Mesenchymal stem cell (in vitro differentiated cells and primary cell): ENCODE measurements at regions not wholly inside any gene's neighbourhood (a gene's known extent, or its start where the extent isn't known, plus 50 kb on each side); places are given as distances from the start of the nearest gene placed in this dataset.

ENCODE experiments used
- DNase-seq: peaks from one replicate; pipeline ENCODE4 v3.0.0-alpha.2; 2013
- H2AFZ ChIP-seq: one replicate; pipeline ENCODE4 v1.6.1; 2013; ENCODE audit warnings: low read depth, mild to moderate bottlenecking, control low read depth, inconsistent platforms, low read length, moderate library complexity
- H2AK5ac ChIP-seq: 2 replicates; pipeline ENCODE4 v1.6.1; 2013; ENCODE audit warnings: low read length, moderate library complexity, mild to moderate bottlenecking, inconsistent platforms; ENCODE audit not compliant: severe bottlenecking
- H2BK120ac ChIP-seq: one replicate; pipeline ENCODE4 v1.6.1; 2013; ENCODE audit warnings: low read depth, mild to moderate bottlenecking, inconsistent platforms, low read length, moderate library complexity
- H2BK12ac ChIP-seq, 2 experiments: one replicate each; pipeline ENCODE4 v1.6.1; 2013; ENCODE audit warnings: inconsistent platforms in 2 of 2, low read length in 2 of 2, mild to moderate bottlenecking in 2 of 2, moderate library complexity in 2 of 2, control low read depth in 1 of 2
- H2BK15ac ChIP-seq: one replicate; pipeline ENCODE4 v1.6.1; 2013; ENCODE audit warnings: mild to moderate bottlenecking, low read depth, inconsistent platforms; ENCODE audit not compliant: poor library complexity, severe bottlenecking
- H2BK5ac ChIP-seq: 2 replicates; pipeline ENCODE4 v1.6.1; 2013; ENCODE audit warnings: low read depth, mild to moderate bottlenecking, low read length, control low read depth, inconsistent platforms; ENCODE audit not compliant: poor library complexity, severe bottlenecking
- H3K14ac ChIP-seq, 2 experiments: one replicate each; pipeline ENCODE4 v1.6.1; 2013; ENCODE audit warnings: inconsistent platforms in 2 of 2, low read length in 2 of 2, control low read depth in 1 of 2, mild to moderate bottlenecking in 1 of 2, moderate library complexity in 1 of 2
- H3K18ac ChIP-seq, 2 experiments: one replicate each; pipeline ENCODE4 v1.6.1; 2013; ENCODE audit warnings: inconsistent platforms in 2 of 2, low read length in 2 of 2, control low read depth in 1 of 2, low read depth in 1 of 2, mild to moderate bottlenecking in 1 of 2
- H3K23ac ChIP-seq, 2 experiments: one replicate each; pipeline ENCODE4 v1.6.1; 2013; ENCODE audit warnings: inconsistent platforms in 2 of 2, low read length in 2 of 2, mild to moderate bottlenecking in 2 of 2, moderate library complexity in 2 of 2, control low read depth in 1 of 2
- H3K27ac ChIP-seq: 2 replicates; pipeline ENCODE4 v1.5.1; 2013; ENCODE audit warnings: mild to moderate bottlenecking, moderate library complexity, low read length, control low read depth, inconsistent platforms; ENCODE audit not compliant: poor library complexity, severe bottlenecking
- H3K27me3 ChIP-seq, 2 experiments: 2 replicates each; pipeline versions ENCODE4 v1.6.1 to v1.7.0; 2013; ENCODE audit warnings: low read length in 2 of 2, mild to moderate bottlenecking in 2 of 2, moderate library complexity in 2 of 2, control low read depth in 1 of 2, inconsistent platforms in 1 of 2; ENCODE audit not compliant: control insufficient read depth in 1 of 2, insufficient read depth in 1 of 2
- H3K36me3 ChIP-seq, 2 experiments: 2 replicates each; pipeline versions ENCODE4 v1.6.1 to v1.7.0; 2013; ENCODE audit warnings: low read length in 2 of 2, control low read depth in 1 of 2, inconsistent platforms in 1 of 2, low read depth in 1 of 2, mild to moderate bottlenecking in 1 of 2; ENCODE audit not compliant: insufficient read depth in 2 of 2, control insufficient read depth in 1 of 2
- H3K4ac ChIP-seq, 2 experiments: one replicate each; pipeline ENCODE4 v1.6.1; 2013; ENCODE audit warnings: inconsistent platforms in 2 of 2, low read length in 2 of 2, mild to moderate bottlenecking in 2 of 2, moderate library complexity in 2 of 2, control low read depth in 1 of 2, low read depth in 1 of 2
- H3K4me1 ChIP-seq: 2 replicates; pipeline ENCODE4 v1.6.1; 2013; ENCODE audit warnings: low read depth, low read length, control low read depth; ENCODE audit not compliant: control insufficient read depth, insufficient read depth
- H3K4me2 ChIP-seq: 2 replicates; pipeline ENCODE4 v1.6.1; 2013; ENCODE audit warnings: low read length, mild to moderate bottlenecking, inconsistent platforms; ENCODE audit not compliant: poor library complexity, severe bottlenecking
- H3K4me3 ChIP-seq, 2 experiments: 2 replicates each; pipeline versions ENCODE4 v1.5.1 to v1.7.0; 2013; ENCODE audit warnings: low read length in 2 of 2, mild to moderate bottlenecking in 2 of 2, control low read depth in 1 of 2, low read depth in 1 of 2; ENCODE audit not compliant: insufficient read depth in 1 of 2
- H3K79me1 ChIP-seq: replicated peaks from 2 replicates; pipeline ENCODE4 v1.6.1; 2013; ENCODE audit warnings: mild to moderate bottlenecking, control low read depth, low read length, inconsistent platforms; ENCODE audit not compliant: poor library complexity, severe bottlenecking
- H3K9ac ChIP-seq: 2 replicates; pipeline ENCODE4 v1.7.0; 2013; ENCODE audit warnings: mild to moderate bottlenecking, low read length, moderate library complexity
- H3K9me3 ChIP-seq: 2 replicates; pipeline ENCODE4 v1.7.0; 2013; ENCODE audit warnings: mild to moderate bottlenecking, low read length; ENCODE audit not compliant: control insufficient read depth
- H4K8ac ChIP-seq: one replicate; pipeline ENCODE4 v1.6.1; 2013; ENCODE audit warnings: inconsistent platforms, mild to moderate bottlenecking, low read length, moderate library complexity
- H4K91ac ChIP-seq: one replicate; pipeline ENCODE4 v1.6.1; 2013; ENCODE audit warnings: mild to moderate bottlenecking, low read length, inconsistent platforms
- WGBS: methylation state at CpG from one replicate; pipeline ENCODE4 v1.1.7; 2013; ENCODE audit warnings: mixed read lengths; 5-methylcytosine and 5-hydroxymethylcytosine counted together

GRCh38 chr3:40627095-40627494 is 102.3 kb downstream of the ZNF621 start:
- Histone ChIP-seq H3K9ac (no peak overlapping the region), H3K4me1 (no peaks in the 10 kb centered on the region), H2AFZ (no peak overlapping the region), H3K14ac (no peak overlapping the region), H4K91ac (no peak overlapping the region), H3K36me3 (no peaks in the 10 kb centered on the region), H3K4me2 (no peak overlapping the region), H3K4ac (no peak overlapping the region), H4K8ac (no peak overlapping the region), H3K27me3 (peaks cover 0 to 28% of the 10 kb centered on the region in 2 experiments), H3K27ac (no peak overlapping the region), H2BK120ac (no peak overlapping the region), H2BK12ac (no peak overlapping the region), H3K79me1 (no peaks in the 10 kb centered on the region), H2BK5ac (no peak overlapping the region), H3K18ac (no peak overlapping the region), H2BK15ac (no peak overlapping the region), H2AK5ac (no peak overlapping the region), H3K4me3 (no peak overlapping the region), H3K23ac (no peak overlapping the region), H3K9me3 (peaks cover 46% of the 10 kb centered on the region)
- no CpG with 5 or more reads among the region's 1 CpG for WGBS
- no peak for DNase-seq

GRCh38 chr3:40628984-40629383 is 104.2 kb downstream of the ZNF621 start:
- no peaks in the 10 kb centered on the region for H3K79me1 ChIP-seq
- no peak overlapping the region for H2AK5ac ChIP-seq
- no peak overlapping the region for H3K14ac ChIP-seq
- no peak overlapping the region for H3K4me2 ChIP-seq
- H3K4me1 ChIP-seq = no peaks in the 10 kb centered on the region
- no peak overlapping the region for H4K91ac ChIP-seq
- no peak overlapping the region for H2BK12ac ChIP-seq
- H3K27ac ChIP-seq = no peak overlapping the region
- H3K4me3 ChIP-seq = no peak overlapping the region
- no peak overlapping the region for H3K4ac ChIP-seq
- H3K18ac ChIP-seq = no peak overlapping the region
- no peak overlapping the region for H2BK15ac ChIP-seq
- H3K9me3 ChIP-seq = peaks cover 48% of the 10 kb centered on the region
- H3K23ac ChIP-seq = no peak overlapping the region
- H3K27me3 ChIP-seq = peaks cover 0 to 28% of the 10 kb centered on the region in 2 experiments
- H4K8ac ChIP-seq = no peak overlapping the region
- H3K9ac ChIP-seq = no peak overlapping the region
- no peak for DNase-seq
- H2BK120ac ChIP-seq = no peak overlapping the region
- no peaks in the 10 kb centered on the region for H3K36me3 ChIP-seq
- H2AFZ ChIP-seq = no peak overlapping the region
- no peak overlapping the region for H2BK5ac ChIP-seq
- WGBS = 41% methylated on average over 3 of the region's 3 CpGs

GRCh38 chr3:40631341-40631995 is 106.7 kb downstream of the ZNF621 start:
- Histone ChIP-seq H3K27me3 (peaks cover 0 to 23% of the 10 kb centered on the region in 2 experiments), H3K27ac (no peak overlapping the region), H3K4me2 (no peak overlapping the region), H4K8ac (no peak overlapping the region), H3K4me3 (no peak overlapping the region), H3K18ac (no peak overlapping the region), H2BK15ac (no peak overlapping the region), H3K9ac (no peak overlapping the region), H3K36me3 (no peaks in the 10 kb centered on the region), H3K79me1 (no peaks in the 10 kb centered on the region), H2AFZ (no peak overlapping the region), H3K14ac (no peak overlapping the region), H2AK5ac (no peak overlapping the region), H2BK120ac (no peak overlapping the region), H2BK5ac (no peak overlapping the region), H3K4ac (no peak overlapping the region), H3K4me1 (no peaks in the 10 kb centered on the region), H3K23ac (no peak overlapping the region), H2BK12ac (no peak overlapping the region), H4K91ac (no peak overlapping the region), H3K9me3 (peaks cover 39% of the 10 kb centered on the region)
- DNase-seq = no peak
- 92% methylated on average over 3 of the region's 5 CpGs for WGBS

GRCh38 chr3:40637906-40638305 is 113.1 kb downstream of the ZNF621 start:
- no peak overlapping the region for H3K4me2 ChIP-seq
- peaks cover 14% of the 10 kb centered on the region for H3K9me3 ChIP-seq
- peaks cover 11 to 13% of the 10 kb centered on the region in 2 experiments for H3K27me3 ChIP-seq
- no peak overlapping the region for H2BK5ac ChIP-seq
- 41% methylated on average over 2 of the region's 2 CpGs for WGBS
- H3K23ac ChIP-seq = no peak overlapping the region
- no peaks in the 10 kb centered on the region for H3K79me1 ChIP-seq
- H2AFZ ChIP-seq = no peak overlapping the region
- H3K27ac ChIP-seq = no peak overlapping the region
- H3K36me3 ChIP-seq = no peaks in the 10 kb centered on the region
- no peak overlapping the region for H3K14ac ChIP-seq
- H3K9ac ChIP-seq = no peak overlapping the region
- H3K4me3 ChIP-seq = no peak overlapping the region
- H3K4ac ChIP-seq = no peak overlapping the region
- no peak overlapping the region for H2AK5ac ChIP-seq
- H2BK15ac ChIP-seq = no peak overlapping the region
- H3K18ac ChIP-seq = no peak overlapping the region
- no peak for DNase-seq
- no peak overlapping the region for H2BK120ac ChIP-seq
- no peak overlapping the region for H2BK12ac ChIP-seq
- no peak overlapping the region for H4K91ac ChIP-seq
- no peak overlapping the region for H4K8ac ChIP-seq
- no peaks in the 10 kb centered on the region for H3K4me1 ChIP-seq
